Liver (tissue), 3 donors: ENCODE measurements at regions not wholly inside any gene's neighbourhood (a gene's known extent, or its start where the extent isn't known, plus 50 kb on each side); places are given as distances from the start of the nearest gene placed in this dataset.

Experiments
- ATF3 ChIP-seq: IDR thresholded peaks from 2 replicates; pipeline ENCODE4 v1.6.1; 2016; ENCODE audit warnings: antibody characterized with exemption
- EGR1 ChIP-seq, 2 donors: IDR thresholded peaks; 2 replicates each; pipeline ENCODE4 v1.6.1; 2016 to 2018; ENCODE audit warnings: antibody characterized with exemption in 2 of 2, low read depth in 2 of 2
- GABPA ChIP-seq, 2 donors: IDR thresholded peaks in 1 of 2; conservative IDR thresholded peaks in 1 of 2; 2 replicates each; pipeline ENCODE4 v1.6.1; 2016; ENCODE audit warnings: antibody characterized with exemption in 2 of 2, mild to moderate bottlenecking in 1 of 2, moderate library complexity in 1 of 2
- JUND ChIP-seq, 2 donors: IDR thresholded peaks; 2 replicates each; pipeline ENCODE4 v1.6.1; 2016; ENCODE audit warnings: antibody characterized with exemption in 2 of 2
- NR2F2 ChIP-seq: IDR thresholded peaks from 2 replicates; pipeline ENCODE4 v1.6.1; 2016; ENCODE audit warnings: antibody characterized with exemption
- RAD21 ChIP-seq, 2 donors: IDR thresholded peaks; 2 replicates each; pipeline ENCODE4 v1.6.1; 2016; ENCODE audit warnings: antibody characterized with exemption in 2 of 2, mild to moderate bottlenecking in 2 of 2
- RXRA ChIP-seq, 2 donors: IDR thresholded peaks; 2 replicates each; pipeline ENCODE4 v1.6.1; 2017 to 2018; ENCODE audit warnings: antibody characterized with exemption in 2 of 2, mild to moderate bottlenecking in 1 of 2
- SP1 ChIP-seq: IDR thresholded peaks from 2 replicates; pipeline ENCODE4 v1.6.1; 2018; ENCODE audit warnings: antibody characterized with exemption, mild to moderate bottlenecking
- TAF1 ChIP-seq: conservative IDR thresholded peaks from 2 replicates; pipeline ENCODE4 v1.6.1; 2016; ENCODE audit warnings: antibody characterized with exemption, mild to moderate bottlenecking
- YY1 ChIP-seq: IDR thresholded peaks from 2 replicates; pipeline ENCODE4 v1.6.1; 2016; ENCODE audit warnings: antibody characterized with exemption, mild to moderate bottlenecking
- TF ChIP-seq, protein P1 (sequence below): fragments of 150-350 bp; IDR thresholded peaks from 2 replicates; pipeline ENCODE4 v1.5.1; 2017; ENCODE audit warnings: improper control_type of control experiment, low read depth, low read length; ENCODE audit not compliant: missing input control
- TF ChIP-seq, protein P2 (sequence below): IDR thresholded peaks from 2 replicates; pipeline ENCODE4 v1.6.1; 2016; ENCODE audit warnings: antibody characterized with exemption
- TF ChIP-seq, protein P3 (sequence below): IDR thresholded peaks from 2 replicates; pipeline ENCODE4 v1.6.1; 2016; ENCODE audit warnings: antibody characterized with exemption
- TF ChIP-seq, protein P4 (sequence below): IDR thresholded peaks from 2 replicates; pipeline ENCODE4 v1.6.1; 2016; ENCODE audit warnings: antibody characterized with exemption, mild to moderate bottlenecking
- donor health status: healthy.
- donor health status: healthy.

DNA sequence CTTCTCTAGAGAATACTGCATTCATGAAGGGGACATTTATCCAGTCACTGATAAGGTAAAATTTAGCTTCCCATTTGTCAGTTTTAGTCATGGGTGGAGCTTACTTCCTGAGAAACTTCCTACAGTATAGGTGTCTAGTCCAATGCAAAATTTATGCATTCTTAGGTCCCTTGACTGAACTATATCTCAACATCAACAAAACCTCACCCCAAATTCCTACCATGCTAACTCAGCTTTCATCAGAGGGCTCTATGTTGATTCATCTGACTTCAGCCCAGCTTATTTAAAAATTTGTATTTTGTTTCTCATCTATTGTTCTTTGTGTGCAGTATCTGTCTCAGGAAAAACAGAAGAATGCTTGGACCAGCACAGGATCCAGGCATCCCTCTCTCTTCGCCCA lies 296.4 kb upstream of the ACVR2A start:
- TF ChIP-seq, protein P1, sequence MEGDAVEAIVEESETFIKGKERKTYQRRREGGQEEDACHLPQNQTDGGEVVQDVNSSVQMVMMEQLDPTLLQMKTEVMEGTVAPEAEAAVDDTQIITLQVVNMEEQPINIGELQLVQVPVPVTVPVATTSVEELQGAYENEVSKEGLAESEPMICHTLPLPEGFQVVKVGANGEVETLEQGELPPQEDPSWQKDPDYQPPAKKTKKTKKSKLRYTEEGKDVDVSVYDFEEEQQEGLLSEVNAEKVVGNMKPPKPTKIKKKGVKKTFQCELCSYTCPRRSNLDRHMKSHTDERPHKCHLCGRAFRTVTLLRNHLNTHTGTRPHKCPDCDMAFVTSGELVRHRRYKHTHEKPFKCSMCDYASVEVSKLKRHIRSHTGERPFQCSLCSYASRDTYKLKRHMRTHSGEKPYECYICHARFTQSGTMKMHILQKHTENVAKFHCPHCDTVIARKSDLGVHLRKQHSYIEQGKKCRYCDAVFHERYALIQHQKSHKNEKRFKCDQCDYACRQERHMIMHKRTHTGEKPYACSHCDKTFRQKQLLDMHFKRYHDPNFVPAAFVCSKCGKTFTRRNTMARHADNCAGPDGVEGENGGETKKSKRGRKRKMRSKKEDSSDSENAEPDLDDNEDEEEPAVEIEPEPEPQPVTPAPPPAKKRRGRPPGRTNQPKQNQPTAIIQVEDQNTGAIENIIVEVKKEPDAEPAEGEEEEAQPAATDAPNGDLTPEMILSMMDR, result no peak
- TF ChIP-seq SP1 (no peak), ATF3 (no peak), YY1 (no peak), JUND (IDR thresholded peaks at IDR 0.05) (no peak), EGR1 (IDR thresholded peaks at IDR 0.05; ENCODE audit: low read depth in 2 of 2) (no peak), NR2F2 (no peak), GABPA (IDR thresholded peaks at IDR 0.05 in 1 of 2, conservative IDR thresholded peaks at IDR 0.05 in 1 of 2) (no peak), TAF1 (no peak), RAD21 (IDR thresholded peaks at IDR 0.05) (no peak), RXRA (IDR thresholded peaks at IDR 0.05) (no peak)
- TF ChIP-seq, protein P2, sequence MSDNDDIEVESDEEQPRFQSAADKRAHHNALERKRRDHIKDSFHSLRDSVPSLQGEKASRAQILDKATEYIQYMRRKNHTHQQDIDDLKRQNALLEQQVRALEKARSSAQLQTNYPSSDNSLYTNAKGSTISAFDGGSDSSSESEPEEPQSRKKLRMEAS, result no peak
- TF ChIP-seq, protein P3, sequence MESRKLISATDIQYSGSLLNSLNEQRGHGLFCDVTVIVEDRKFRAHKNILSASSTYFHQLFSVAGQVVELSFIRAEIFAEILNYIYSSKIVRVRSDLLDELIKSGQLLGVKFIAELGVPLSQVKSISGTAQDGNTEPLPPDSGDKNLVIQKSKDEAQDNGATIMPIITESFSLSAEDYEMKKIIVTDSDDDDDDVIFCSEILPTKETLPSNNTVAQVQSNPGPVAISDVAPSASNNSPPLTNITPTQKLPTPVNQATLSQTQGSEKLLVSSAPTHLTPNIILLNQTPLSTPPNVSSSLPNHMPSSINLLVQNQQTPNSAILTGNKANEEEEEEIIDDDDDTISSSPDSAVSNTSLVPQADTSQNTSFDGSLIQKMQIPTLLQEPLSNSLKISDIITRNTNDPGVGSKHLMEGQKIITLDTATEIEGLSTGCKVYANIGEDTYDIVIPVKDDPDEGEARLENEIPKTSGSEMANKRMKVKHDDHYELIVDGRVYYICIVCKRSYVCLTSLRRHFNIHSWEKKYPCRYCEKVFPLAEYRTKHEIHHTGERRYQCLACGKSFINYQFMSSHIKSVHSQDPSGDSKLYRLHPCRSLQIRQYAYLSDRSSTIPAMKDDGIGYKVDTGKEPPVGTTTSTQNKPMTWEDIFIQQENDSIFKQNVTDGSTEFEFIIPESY, result no peak
- TF ChIP-seq, protein P4, sequence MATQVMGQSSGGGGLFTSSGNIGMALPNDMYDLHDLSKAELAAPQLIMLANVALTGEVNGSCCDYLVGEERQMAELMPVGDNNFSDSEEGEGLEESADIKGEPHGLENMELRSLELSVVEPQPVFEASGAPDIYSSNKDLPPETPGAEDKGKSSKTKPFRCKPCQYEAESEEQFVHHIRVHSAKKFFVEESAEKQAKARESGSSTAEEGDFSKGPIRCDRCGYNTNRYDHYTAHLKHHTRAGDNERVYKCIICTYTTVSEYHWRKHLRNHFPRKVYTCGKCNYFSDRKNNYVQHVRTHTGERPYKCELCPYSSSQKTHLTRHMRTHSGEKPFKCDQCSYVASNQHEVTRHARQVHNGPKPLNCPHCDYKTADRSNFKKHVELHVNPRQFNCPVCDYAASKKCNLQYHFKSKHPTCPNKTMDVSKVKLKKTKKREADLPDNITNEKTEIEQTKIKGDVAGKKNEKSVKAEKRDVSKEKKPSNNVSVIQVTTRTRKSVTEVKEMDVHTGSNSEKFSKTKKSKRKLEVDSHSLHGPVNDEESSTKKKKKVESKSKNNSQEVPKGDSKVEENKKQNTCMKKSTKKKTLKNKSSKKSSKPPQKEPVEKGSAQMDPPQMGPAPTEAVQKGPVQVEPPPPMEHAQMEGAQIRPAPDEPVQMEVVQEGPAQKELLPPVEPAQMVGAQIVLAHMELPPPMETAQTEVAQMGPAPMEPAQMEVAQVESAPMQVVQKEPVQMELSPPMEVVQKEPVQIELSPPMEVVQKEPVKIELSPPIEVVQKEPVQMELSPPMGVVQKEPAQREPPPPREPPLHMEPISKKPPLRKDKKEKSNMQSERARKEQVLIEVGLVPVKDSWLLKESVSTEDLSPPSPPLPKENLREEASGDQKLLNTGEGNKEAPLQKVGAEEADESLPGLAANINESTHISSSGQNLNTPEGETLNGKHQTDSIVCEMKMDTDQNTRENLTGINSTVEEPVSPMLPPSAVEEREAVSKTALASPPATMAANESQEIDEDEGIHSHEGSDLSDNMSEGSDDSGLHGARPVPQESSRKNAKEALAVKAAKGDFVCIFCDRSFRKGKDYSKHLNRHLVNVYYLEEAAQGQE, result no peak
